K562 (cell line): ENCODE measurements at regions not wholly inside any gene's neighbourhood (a gene's known extent, or its start where the extent isn't known, plus 50 kb on each side); places are given as distances from the start of the nearest gene placed in this dataset.

Experiments used
- BACH1 ChIP-seq: fragments of 200-800 bp; sonication (Bioruptor generic); IDR thresholded peaks from 2 replicates; pipeline ENCODE4 v1.6.1; 2016; ENCODE audit warnings: missing genetic modification characterization, missing compliant biosample characterization
- CHD1 ChIP-seq: fragments of 200-600 bp; sonication (generic); IDR thresholded peaks from one replicate; pipeline ENCODE4 v1.6.1; 2012; ENCODE audit warnings: mild to moderate bottlenecking, moderate library complexity, low read length, inconsistent platforms
- EZH2 ChIP-seq: IDR thresholded peaks from 2 replicates; pipeline ENCODE4 v1.6.1; 2012; ENCODE audit warnings: low read depth, mild to moderate bottlenecking, inconsistent platforms, low read length, borderline replicate concordance
- GTF2A2 ChIP-seq: IDR thresholded peaks from 2 replicates; pipeline ENCODE4 v1.6.1; 2016; ENCODE audit warnings: mild to moderate bottlenecking, missing genetic modification characterization, missing compliant biosample characterization
- JUNB ChIP-seq: fragments of 450-650 bp; formaldehyde crosslinking; conservative IDR thresholded peaks from 2 replicates; pipeline ENCODE4 v1.4.0; 2020; ENCODE audit warnings: mild to moderate bottlenecking
- MTA2 ChIP-seq: fragments of 450-650 bp; IDR thresholded peaks from 2 replicates; pipeline ENCODE4 v1.6.1; 2016; ENCODE audit warnings: low read depth
- PRDM10 ChIP-seq: fragments of 450-650 bp; IDR thresholded peaks from 2 replicates; pipeline ENCODE4 v1.6.1; 2018; ENCODE audit not compliant: partially characterized antibody
- SP1 ChIP-seq: sonication (generic); formaldehyde crosslinking; IDR thresholded peaks from 2 replicates; pipeline ENCODE4 v1.8.1; 2022; ENCODE audit warnings: mild to moderate bottlenecking, missing genetic modification reagents
- TAF1 ChIP-seq: IDR thresholded peaks from 2 replicates; pipeline ENCODE4 v1.6.1; 2011; ENCODE audit warnings: mild to moderate bottlenecking, low read length, moderate library complexity; ENCODE audit not compliant: insufficient read depth, control insufficient read depth, severe bottlenecking; ENCODE audit errors: extremely low read depth
- ZBTB33 ChIP-seq: sonication (generic); formaldehyde crosslinking; IDR thresholded peaks from 2 replicates; pipeline ENCODE4 v1.8.1; 2023; ENCODE audit warnings: mild to moderate bottlenecking, missing genetic modification reagents
- ZFX ChIP-seq: sonication (generic); formaldehyde crosslinking; IDR thresholded peaks from 2 replicates; pipeline ENCODE4 v1.8.0; 2022; ENCODE audit warnings: mild to moderate bottlenecking, missing genetic modification reagents, moderate library complexity
- TF ChIP-seq, protein P1 (sequence below), 3 experiments: IDR thresholded peaks in 2 of 3; conservative IDR thresholded peaks in 1 of 3; 2 replicates each; pipeline ENCODE4 v1.5.1; 2011 to 2012; ENCODE audit warnings: low read length in 3 of 3, mild to moderate bottlenecking in 3 of 3, control low read depth in 2 of 3, improper control_type of control experiment in 1 of 3, inconsistent platforms in 1 of 3, low read depth in 1 of 3, mixed read lengths in 1 of 3, moderate library complexity in 1 of 3; ENCODE audit not compliant: insufficient read depth in 2 of 3
- TF ChIP-seq, protein P2 (sequence below), 2 experiments: fragments of 450-650 bp; IDR thresholded peaks; 2 replicates each; pipeline ENCODE4 v1.6.1; 2016

DNA sequence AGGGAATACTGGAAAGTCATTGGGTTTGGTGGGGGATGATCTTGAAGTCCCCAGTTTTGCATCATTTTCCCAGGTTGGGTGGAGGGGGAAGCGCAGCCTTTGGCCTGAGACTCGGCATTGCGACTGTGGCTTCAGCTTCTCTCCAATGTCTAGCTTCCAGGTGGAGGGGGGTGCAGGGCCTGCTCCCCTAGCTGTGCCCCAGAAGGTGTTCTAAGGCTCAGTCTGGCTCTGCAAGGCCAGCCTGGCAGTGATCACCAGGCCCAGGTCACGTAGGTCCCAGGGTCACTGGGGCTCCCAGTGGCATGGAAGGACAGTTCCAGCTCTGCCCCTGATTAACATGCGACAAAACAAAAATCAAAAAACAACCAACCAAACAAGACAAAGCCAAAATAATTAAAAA, 56.9 kb upstream of the HAAO start:
- TF ChIP-seq, protein P1, sequence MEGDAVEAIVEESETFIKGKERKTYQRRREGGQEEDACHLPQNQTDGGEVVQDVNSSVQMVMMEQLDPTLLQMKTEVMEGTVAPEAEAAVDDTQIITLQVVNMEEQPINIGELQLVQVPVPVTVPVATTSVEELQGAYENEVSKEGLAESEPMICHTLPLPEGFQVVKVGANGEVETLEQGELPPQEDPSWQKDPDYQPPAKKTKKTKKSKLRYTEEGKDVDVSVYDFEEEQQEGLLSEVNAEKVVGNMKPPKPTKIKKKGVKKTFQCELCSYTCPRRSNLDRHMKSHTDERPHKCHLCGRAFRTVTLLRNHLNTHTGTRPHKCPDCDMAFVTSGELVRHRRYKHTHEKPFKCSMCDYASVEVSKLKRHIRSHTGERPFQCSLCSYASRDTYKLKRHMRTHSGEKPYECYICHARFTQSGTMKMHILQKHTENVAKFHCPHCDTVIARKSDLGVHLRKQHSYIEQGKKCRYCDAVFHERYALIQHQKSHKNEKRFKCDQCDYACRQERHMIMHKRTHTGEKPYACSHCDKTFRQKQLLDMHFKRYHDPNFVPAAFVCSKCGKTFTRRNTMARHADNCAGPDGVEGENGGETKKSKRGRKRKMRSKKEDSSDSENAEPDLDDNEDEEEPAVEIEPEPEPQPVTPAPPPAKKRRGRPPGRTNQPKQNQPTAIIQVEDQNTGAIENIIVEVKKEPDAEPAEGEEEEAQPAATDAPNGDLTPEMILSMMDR (IDR thresholded peaks at IDR 0.05 in 2 of 3, conservative IDR thresholded peaks at IDR 0.05 in 1 of 3; ENCODE audit: insufficient read depth in 2 of 3, low read depth in 1 of 3, low read length in 3 of 3), result no peak
- TF ChIP-seq MTA2, result no peak
- no peak for TF ChIP-seq JUNB (CRISPR knock-in tag)
- no peak for TF ChIP-seq GTF2A2 (tag)
- TF ChIP-seq CHD1, result no peak
- TF ChIP-seq SP1 (CRISPR knock-in tag), result no peak
- TF ChIP-seq TAF1, result no peak
- TF ChIP-seq BACH1 (tag), result no peak
- no peak for TF ChIP-seq PRDM10
- TF ChIP-seq, protein P2, sequence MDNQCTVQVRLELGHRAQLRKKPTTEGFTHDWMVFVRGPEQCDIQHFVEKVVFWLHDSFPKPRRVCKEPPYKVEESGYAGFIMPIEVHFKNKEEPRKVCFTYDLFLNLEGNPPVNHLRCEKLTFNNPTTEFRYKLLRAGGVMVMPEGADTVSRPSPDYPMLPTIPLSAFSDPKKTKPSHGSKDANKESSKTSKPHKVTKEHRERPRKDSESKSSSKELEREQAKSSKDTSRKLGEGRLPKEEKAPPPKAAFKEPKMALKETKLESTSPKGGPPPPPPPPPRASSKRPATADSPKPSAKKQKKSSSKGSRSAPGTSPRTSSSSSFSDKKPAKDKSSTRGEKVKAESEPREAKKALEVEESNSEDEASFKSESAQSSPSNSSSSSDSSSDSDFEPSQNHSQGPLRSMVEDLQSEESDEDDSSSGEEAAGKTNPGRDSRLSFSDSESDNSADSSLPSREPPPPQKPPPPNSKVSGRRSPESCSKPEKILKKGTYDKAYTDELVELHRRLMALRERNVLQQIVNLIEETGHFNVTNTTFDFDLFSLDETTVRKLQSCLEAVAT (IDR thresholded peaks at IDR 0.05), result no peak
- no peak for TF ChIP-seq ZBTB33
- no peak for TF ChIP-seq EZH2
- TF ChIP-seq ZFX, result no peak
